ENCODE measurements at regions not wholly inside any gene's neighbourhood (a gene's known extent, or its start where the extent isn't known, plus 50 kb on each side); places are given as distances from the start of the nearest gene placed in this dataset.

DNA sequence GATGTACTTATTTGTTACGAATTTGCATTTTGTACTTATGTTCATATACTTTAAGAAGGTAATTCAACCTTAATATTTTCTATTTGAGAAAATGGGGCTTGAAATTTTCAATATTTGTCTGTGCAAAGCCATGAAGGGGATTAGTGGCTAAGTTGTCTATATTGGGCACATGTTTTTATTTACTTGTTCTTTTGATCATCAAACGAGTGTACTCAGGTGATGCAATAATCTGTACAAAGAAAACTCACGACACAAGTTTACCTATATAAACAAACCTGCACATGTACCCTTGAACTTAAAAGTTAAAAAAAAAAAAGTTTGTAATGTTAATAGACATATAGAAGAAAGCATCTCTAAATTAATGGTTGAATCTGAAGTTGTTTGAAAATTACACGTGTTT is 658.9 kb upstream of the SYT4 start:
- ATAC-seq (ENCODE audit: insufficient read depth, low FRiP score), result no peak

GRCh38 chr18:43949291-43949690 is 672.0 kb upstream of the SYT4 start:
- Histone ChIP-seq H3K9ac (ENCODE audit: insufficient read depth in 1 of 2, low read length in 2 of 2) (no peak overlapping the region), H3K36me3 (ENCODE audit: control insufficient read depth in 4 of 4, insufficient read depth in 4 of 4, low read length in 4 of 4) (no peaks in the 10 kb centered on the region), H3K4me1 (ENCODE audit: control insufficient read depth in 5 of 5, insufficient read depth in 5 of 5, low read length in 5 of 5) (no peaks in the 10 kb centered on the region), H3K27ac (ENCODE audit: low read depth in 1 of 2, low read length in 1 of 2) (no peak overlapping the region), H3K27me3 (ENCODE audit: control insufficient read depth in 3 of 3, insufficient read depth in 3 of 3, low read length in 2 of 3) (no peaks in the 10 kb centered on the region), H3K4me3 (no peak overlapping the region), H3K9me3 (ENCODE audit: control insufficient read depth in 4 of 4, insufficient read depth in 3 of 4, low read length in 3 of 4) (peaks cover 0 to 5% (median 0%) of the 10 kb centered on the region in 4 donors)
- DNase-seq (no peak), ATAC-seq (ENCODE audit: insufficient read depth, low FRiP score) (no peak)
- TF ChIP-seq, protein P1, sequence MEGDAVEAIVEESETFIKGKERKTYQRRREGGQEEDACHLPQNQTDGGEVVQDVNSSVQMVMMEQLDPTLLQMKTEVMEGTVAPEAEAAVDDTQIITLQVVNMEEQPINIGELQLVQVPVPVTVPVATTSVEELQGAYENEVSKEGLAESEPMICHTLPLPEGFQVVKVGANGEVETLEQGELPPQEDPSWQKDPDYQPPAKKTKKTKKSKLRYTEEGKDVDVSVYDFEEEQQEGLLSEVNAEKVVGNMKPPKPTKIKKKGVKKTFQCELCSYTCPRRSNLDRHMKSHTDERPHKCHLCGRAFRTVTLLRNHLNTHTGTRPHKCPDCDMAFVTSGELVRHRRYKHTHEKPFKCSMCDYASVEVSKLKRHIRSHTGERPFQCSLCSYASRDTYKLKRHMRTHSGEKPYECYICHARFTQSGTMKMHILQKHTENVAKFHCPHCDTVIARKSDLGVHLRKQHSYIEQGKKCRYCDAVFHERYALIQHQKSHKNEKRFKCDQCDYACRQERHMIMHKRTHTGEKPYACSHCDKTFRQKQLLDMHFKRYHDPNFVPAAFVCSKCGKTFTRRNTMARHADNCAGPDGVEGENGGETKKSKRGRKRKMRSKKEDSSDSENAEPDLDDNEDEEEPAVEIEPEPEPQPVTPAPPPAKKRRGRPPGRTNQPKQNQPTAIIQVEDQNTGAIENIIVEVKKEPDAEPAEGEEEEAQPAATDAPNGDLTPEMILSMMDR (IDR thresholded peaks at IDR 0.05; ENCODE audit: control extremely low read depth, extremely low read depth), result no peak
- 85 to 94% methylated on average over 2 of the region's 2 CpGs for WGBS, 2 donors

More for the DNA sequence above, 658.9 kb upstream of the SYT4 start:
- no peak for DNase-seq
- TF ChIP-seq, protein P1 (IDR thresholded peaks at IDR 0.05; ENCODE audit: control extremely low read depth, extremely low read depth), result no peak
- H3K4me3 ChIP-seq, result no peak overlapping the region
- no peaks in the 10 kb centered on the region for H3K9me3 ChIP-seq (ENCODE audit: control insufficient read depth in 4 of 4, insufficient read depth in 3 of 4, low read length in 3 of 4)
- no peak overlapping the region for H3K27ac ChIP-seq (ENCODE audit: low read depth in 1 of 2, low read length in 1 of 2)
- 84 to 90% methylated on average over 4 of the region's 4 CpGs for WGBS, 2 donors
- no peaks in the 10 kb centered on the region for H3K36me3 ChIP-seq (ENCODE audit: control insufficient read depth in 4 of 4, insufficient read depth in 4 of 4, low read length in 4 of 4)
- peaks cover 0 to 33% (median 8%) of the 10 kb centered on the region in 5 donors for H3K4me1 ChIP-seq (ENCODE audit: control insufficient read depth in 5 of 5, insufficient read depth in 5 of 5, low read length in 5 of 5)
- no peaks in the 10 kb centered on the region for H3K27me3 ChIP-seq (ENCODE audit: control insufficient read depth in 3 of 3, insufficient read depth in 3 of 3, low read length in 2 of 3)
- H3K9ac ChIP-seq (ENCODE audit: insufficient read depth in 1 of 2, low read length in 2 of 2), result no peak overlapping the region

DNA sequence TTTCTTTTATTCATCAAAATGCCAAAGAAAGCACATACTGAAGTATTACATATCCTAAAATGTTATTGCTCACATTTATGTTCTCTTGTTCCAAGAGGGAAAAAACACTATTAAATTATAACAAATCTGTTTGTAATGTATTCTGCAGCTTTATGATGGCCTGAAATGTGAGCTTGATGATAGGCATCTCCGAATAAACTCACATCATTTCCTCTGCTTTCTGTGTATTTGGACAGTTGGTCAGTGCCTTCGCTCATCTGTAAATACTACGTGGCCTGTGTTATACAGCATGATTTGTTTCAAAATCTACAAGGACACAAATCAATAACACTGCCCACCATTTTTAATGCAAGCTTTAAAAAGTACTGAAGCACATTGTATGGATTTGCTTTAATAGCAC is 672.8 kb upstream of the SYT4 start:
- ATAC-seq (ENCODE audit: insufficient read depth, low FRiP score) (no peak), DNase-seq (no peak)
- no peak overlapping the region for H3K9ac ChIP-seq (ENCODE audit: insufficient read depth in 1 of 2, low read length in 2 of 2)
- peaks cover 0 to 5% (median 0%) of the 10 kb centered on the region in 4 donors for H3K9me3 ChIP-seq (ENCODE audit: control insufficient read depth in 4 of 4, insufficient read depth in 3 of 4, low read length in 3 of 4)
- H3K4me1 ChIP-seq (ENCODE audit: control insufficient read depth in 5 of 5, insufficient read depth in 5 of 5, low read length in 5 of 5), result no peaks in the 10 kb centered on the region
- H3K27me3 ChIP-seq (ENCODE audit: control insufficient read depth in 3 of 3, insufficient read depth in 3 of 3, low read length in 2 of 3), result no peaks in the 10 kb centered on the region
- TF ChIP-seq, protein P1 (IDR thresholded peaks at IDR 0.05; ENCODE audit: control extremely low read depth, extremely low read depth), result no peak
- no peaks in the 10 kb centered on the region for H3K36me3 ChIP-seq (ENCODE audit: control insufficient read depth in 4 of 4, insufficient read depth in 4 of 4, low read length in 4 of 4)
- no peak overlapping the region for H3K27ac ChIP-seq (ENCODE audit: low read depth in 1 of 2, low read length in 1 of 2)
- no peak overlapping the region for H3K4me3 ChIP-seq
- WGBS, 2 donors, result 82 to 93% methylated on average over 3 of the region's 3 CpGs

GRCh38 chr18:43952398-43952797 is 675.1 kb upstream of the SYT4 start:
- H3K9me3 ChIP-seq (ENCODE audit: control insufficient read depth in 4 of 4, insufficient read depth in 3 of 4, low read length in 3 of 4), result peaks cover 0 to 5% (median 0%) of the 10 kb centered on the region in 4 donors
- no peak overlapping the region for H3K4me3 ChIP-seq
- H3K27me3 ChIP-seq (ENCODE audit: control insufficient read depth in 3 of 3, insufficient read depth in 3 of 3, low read length in 2 of 3), result no peaks in the 10 kb centered on the region
- no peak overlapping the region for H3K9ac ChIP-seq (ENCODE audit: insufficient read depth in 1 of 2, low read length in 2 of 2)
- WGBS, 2 donors, result 86 to 89% methylated on average over 3 of the region's 3 CpGs
- H3K27ac ChIP-seq (ENCODE audit: low read depth in 1 of 2, low read length in 1 of 2), result no peak overlapping the region
- TF ChIP-seq, protein P1 (IDR thresholded peaks at IDR 0.05; ENCODE audit: control extremely low read depth, extremely low read depth), result no peak
- ATAC-seq (ENCODE audit: insufficient read depth, low FRiP score) (no peak), DNase-seq (no peak)
- H3K4me1 ChIP-seq (ENCODE audit: control insufficient read depth in 5 of 5, insufficient read depth in 5 of 5, low read length in 5 of 5), result peaks cover 0 to 11% (median 0%) of the 10 kb centered on the region in 5 donors
- no peaks in the 10 kb centered on the region for H3K36me3 ChIP-seq (ENCODE audit: control insufficient read depth in 4 of 4, insufficient read depth in 4 of 4, low read length in 4 of 4)

Measured in lung (tissue), 11 donors.